GM12878 (cell line): ENCODE measurements at regions not wholly inside any gene's neighbourhood (a gene's known extent, or its start where the extent isn't known, plus 50 kb on each side); places are given as distances from the start of the nearest gene placed in this dataset.

Source experiments
- ATAC-seq: fragments of 200-7000 bp; cut with Tn5 transposase; 3 replicates; pipeline ENCODE4 v1.9.1; 2020; ENCODE audit warnings: mild to moderate bottlenecking, moderate library complexity
- BruUV-seq: library from RNA; stranded (reverse); fragments of 400-500 nt; replicated peaks from 2 replicates; lab custom pipeline; 2021; lab: Mats Ljungman, UMichigan
- CTCF ChIA-PET: fragments of 300-600 bp; sonication (Branson Sonifier 250); formaldehyde crosslinking; extraction: SDS; loops from one replicate; lab custom pipeline; 2021; ENCODE audit warnings: inconsistent platforms; lab: Yijun Ruan, JAX
- POLR2A ChIA-PET: fragments of 350-600 bp; formaldehyde crosslinking; extraction: SDS; loops from one replicate; lab custom pipeline; 2021; ENCODE audit warnings: inconsistent platforms; lab: Charles Lee
- RAD21 ChIA-PET: fragments of 300-600 bp; sonication (Branson Sonifier 250); formaldehyde crosslinking; loops from one replicate; lab custom pipeline; 2023; ENCODE audit warnings: antibody characterized with exemption; ENCODE audit not compliant: unreplicated experiment; lab: Charles Lee
- SMC1A ChIA-PET: fragments of 300-600 bp; sonication (Branson Sonifier 250); formaldehyde crosslinking; loops from one replicate; lab custom pipeline; 2023; ENCODE audit not compliant: unreplicated experiment, uncharacterized antibody; lab: Charles Lee
- DNase-seq: peaks from one replicate; pipeline ENCODE4 v3.0.0-alpha.2; 2011; ENCODE audit warnings: low read depth, low spot score
- FAIRE-seq: peaks from 3 replicates; lab custom pipeline; 2011; peaks lifted over from hg19 to GRCh38; lab: Jason Lieb, UNC
- H2AFZ ChIP-seq: 2 replicates; pipeline ENCODE4 v1.6.0; 2011; ENCODE audit warnings: low read depth, low read length, control low read depth; ENCODE audit not compliant: control insufficient read depth
- H3K27ac ChIP-seq: 2 replicates; pipeline ENCODE4 v1.5.1; 2011; ENCODE audit warnings: control low read depth; ENCODE audit not compliant: control insufficient read depth, insufficient read depth
- H3K27me3 ChIP-seq, 2 experiments: replicated peaks in 1 of 2; 2 replicates each; pipeline versions ENCODE4 v1.6.0 to v1.6.1; 2011; ENCODE audit warnings: low read length in 1 of 2; ENCODE audit not compliant: control insufficient read depth in 2 of 2, insufficient read depth in 2 of 2
- H3K36me3 ChIP-seq, 2 experiments: 2 replicates each; pipeline ENCODE4 v1.5.1; 2011; ENCODE audit warnings: low read length in 1 of 2; ENCODE audit not compliant: control insufficient read depth in 2 of 2, insufficient read depth in 2 of 2
- H3K4me1 ChIP-seq: 2 replicates; pipeline ENCODE4 v1.6.1; 2011; ENCODE audit warnings: mild to moderate bottlenecking, low read length, moderate library complexity, mixed read lengths; ENCODE audit not compliant: control insufficient read depth, insufficient read depth
- H3K4me2 ChIP-seq: 2 replicates; pipeline ENCODE4 v1.6.0; 2011; ENCODE audit warnings: control low read depth; ENCODE audit not compliant: control insufficient read depth, insufficient read depth
- H3K4me3 ChIP-seq: fragments of 200-600 bp; sonication (generic); 2 replicates; pipeline ENCODE4 v1.5.1; 2016
- H3K79me2 ChIP-seq: 2 replicates; pipeline ENCODE4 v1.6.0; 2011; ENCODE audit warnings: low read length; ENCODE audit not compliant: control insufficient read depth, insufficient read depth
- H3K9ac ChIP-seq: 2 replicates; pipeline ENCODE4 v1.8.0; 2011; ENCODE audit warnings: low read length, control low read depth, mixed read lengths; ENCODE audit not compliant: control insufficient read depth, insufficient read depth
- H3K9me3 ChIP-seq: replicated peaks from 3 replicates; pipeline ENCODE4 v1.5.1; 2011; ENCODE audit warnings: mild to moderate bottlenecking, low read length; ENCODE audit not compliant: control insufficient read depth, insufficient read depth
- H4K20me1 ChIP-seq: 2 replicates; pipeline ENCODE4 v1.6.0; 2011; ENCODE audit not compliant: control insufficient read depth, insufficient read depth
- ATF3 ChIP-seq: IDR thresholded peaks from 2 replicates; pipeline ENCODE4 v1.6.1; 2011; ENCODE audit warnings: low read depth, mild to moderate bottlenecking, low read length, moderate library complexity, borderline replicate concordance; ENCODE audit errors: extremely low read depth
- CHD1 ChIP-seq: IDR thresholded peaks from 2 replicates; pipeline ENCODE4 v1.6.1; 2012; ENCODE audit warnings: low read depth, low read length, improper control_type of control experiment
- ESRRA ChIP-seq: IDR thresholded peaks from 2 replicates; pipeline ENCODE4 v1.6.1; 2012; ENCODE audit warnings: mild to moderate bottlenecking, low read length, improper control_type of control experiment
- KAT2A ChIP-seq: conservative IDR thresholded peaks from 2 replicates; pipeline ENCODE4 v1.6.1; 2011; ENCODE audit warnings: low read depth, low read length; ENCODE audit not compliant: control insufficient read depth
- KDM1A ChIP-seq: fragments of 200-600 bp; sonication (generic); IDR thresholded peaks from 2 replicates; pipeline ENCODE4 v1.6.1; 2016; ENCODE audit warnings: borderline replicate concordance
- MYB ChIP-seq: fragments of 150-350 bp; IDR thresholded peaks from 2 replicates; pipeline ENCODE4 v1.6.1; 2014; ENCODE audit warnings: mild to moderate bottlenecking, low read depth, low read length, borderline replicate concordance
- POLR2AphosphoS5 ChIP-seq: IDR thresholded peaks from 2 replicates; pipeline ENCODE4 v1.6.1; 2011; ENCODE audit warnings: mild to moderate bottlenecking, low read length, inconsistent platforms
- SPI1 ChIP-seq: IDR thresholded peaks from 2 replicates; pipeline ENCODE4 v1.6.1; 2011; ENCODE audit warnings: low read depth, mild to moderate bottlenecking, low read length, moderate library complexity, borderline replicate concordance; ENCODE audit not compliant: insufficient read depth
- SREBF2 ChIP-seq: IDR thresholded peaks from 2 replicates; pipeline ENCODE4 v1.6.1; 2012; ENCODE audit warnings: mild to moderate bottlenecking, low read length
- STAT3 ChIP-seq: IDR thresholded peaks from 2 replicates; pipeline ENCODE4 v1.6.1; 2011; ENCODE audit warnings: low read depth, low read length, improper control_type of control experiment
- WGBS: methylation state at CpG from one replicate; pipeline ENCODE4 v1.1.6; 2016; ENCODE audit warnings: low lambda C conversion rate; ENCODE audit not compliant: insufficient replicate concordance, insufficient coverage; ENCODE audit errors: missing lambda C conversion rate; 5-methylcytosine and 5-hydroxymethylcytosine counted together
- in situ Hi-C: fragments of 300-500 bp; cut with MboI; formaldehyde crosslinking; loops from 9 replicates; pipeline ENCODE4 v1.14.3; 2018; ENCODE audit warnings: mixed read lengths
- intact Hi-C: fragments of 100-400 bp; cut with micrococcal nuclease; formaldehyde crosslinking; loops from one replicate; pipeline ENCODE4 v1.14.2; 2022; ENCODE audit not compliant: unreplicated experiment
- TF ChIP-seq, protein P1 (sequence below): IDR thresholded peaks from 2 replicates; pipeline ENCODE4 v1.6.1; 2011; ENCODE audit warnings: borderline replicate concordance, low read depth, mild to moderate bottlenecking, moderate library complexity, low read length; ENCODE audit not compliant: insufficient read depth, poor library complexity, severe bottlenecking

DNA sequence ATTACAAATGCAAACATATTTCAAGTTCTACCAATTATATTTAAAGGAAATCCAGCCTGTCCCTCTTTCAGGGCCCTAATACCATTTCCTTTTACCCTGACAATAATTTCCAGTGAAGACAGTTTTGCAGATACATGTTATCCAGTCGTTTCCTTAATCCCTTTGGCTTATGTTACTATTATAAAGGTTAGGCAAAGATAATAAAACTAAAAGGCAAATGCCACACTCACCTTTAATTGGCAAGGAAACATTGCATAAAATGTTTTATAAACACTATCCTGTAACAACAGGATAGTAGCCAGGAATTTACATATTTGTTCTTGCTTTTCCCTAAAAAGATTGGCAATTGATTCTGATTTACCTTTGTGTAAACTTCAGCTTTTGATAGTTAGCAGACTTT is 168.7 kb downstream of the AEBP2 start:
- Histone ChIP-seq H4K20me1 (no peaks in the 10 kb centered on the region), H3K27me3 (no peaks in the 10 kb centered on the region), H3K9ac (no peak overlapping the region), H3K36me3 (no peaks in the 10 kb centered on the region), H3K4me1 (no peaks in the 10 kb centered on the region), H2AFZ (no peak overlapping the region), H3K4me3 (no peak overlapping the region), H3K4me2 (no peak overlapping the region), H3K27ac (no peak overlapping the region), H3K79me2 (no peaks in the 10 kb centered on the region), H3K9me3 (no peaks in the 10 kb centered on the region; the same call in 2 of the 3 replicates)
- WGBS = 5% methylated on average over 1 of the region's 1 CpG
- BruUV-seq = no TSS peak
- ATAC-seq (no peak), DNase-seq (no peak), FAIRE-seq (no peak)
- no peak for TF ChIP-seq MYB
- TF ChIP-seq KDM1A = no peak
- TF ChIP-seq, protein P1, sequence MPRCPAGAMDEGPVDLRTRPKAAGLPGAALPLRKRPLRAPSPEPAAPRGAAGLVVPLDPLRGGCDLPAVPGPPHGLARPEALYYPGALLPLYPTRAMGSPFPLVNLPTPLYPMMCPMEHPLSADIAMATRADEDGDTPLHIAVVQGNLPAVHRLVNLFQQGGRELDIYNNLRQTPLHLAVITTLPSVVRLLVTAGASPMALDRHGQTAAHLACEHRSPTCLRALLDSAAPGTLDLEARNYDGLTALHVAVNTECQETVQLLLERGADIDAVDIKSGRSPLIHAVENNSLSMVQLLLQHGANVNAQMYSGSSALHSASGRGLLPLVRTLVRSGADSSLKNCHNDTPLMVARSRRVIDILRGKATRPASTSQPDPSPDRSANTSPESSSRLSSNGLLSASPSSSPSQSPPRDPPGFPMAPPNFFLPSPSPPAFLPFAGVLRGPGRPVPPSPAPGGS = no peak
- no peak for TF ChIP-seq ESRRA
- no peak for TF ChIP-seq SREBF2
- TF ChIP-seq STAT3 = no peak
- TF ChIP-seq CHD1 = no peak
- TF ChIP-seq ATF3 = no peak
- no peak for TF ChIP-seq SPI1
- no peak for TF ChIP-seq KAT2A
- TF ChIP-seq POLR2AphosphoS5 = no peak
- intact Hi-C loops (no loop called here), in situ Hi-C loops (no loop called here)
- ChIA-PET CTCF (no interaction called here), SMC1A (no interaction called here), POLR2A (no interaction called here), RAD21 (no interaction called here)
